Uterus (tissue), 3 donors: ENCODE measurements at regions not wholly inside any gene's neighbourhood (a gene's known extent, or its start where the extent isn't known, plus 50 kb on each side); places are given as distances from the start of the nearest gene placed in this dataset.

Experiments
- DNase-seq, 2 donors: peaks; one replicate each; pipeline ENCODE4 v3.0.0-alpha.2; 2019 to 2020
- H3K27ac ChIP-seq, 2 donors: fragments of 200-600 bp; sonication (generic); 1 replicate in 1 of 2; 2 replicates in 1 of 2; pipeline ENCODE4 v1.5.1; 2016 to 2018
- H3K27me3 ChIP-seq, 2 donors: fragments of 200-600 bp; sonication (generic); one replicate each; pipeline ENCODE4 v1.5.1; 2018 to 2019; ENCODE audit warnings: control low read depth in 1 of 2
- H3K36me3 ChIP-seq, 2 donors: fragments of 200-600 bp; sonication (generic); one replicate each; pipeline ENCODE4 v1.5.1; 2019; ENCODE audit warnings: control low read depth in 1 of 2
- H3K4me1 ChIP-seq, 2 donors: fragments of 200-600 bp; sonication (generic); one replicate each; pipeline ENCODE4 v1.5.1; 2018 to 2019; ENCODE audit warnings: control low read depth in 1 of 2
- H3K4me3 ChIP-seq, 2 donors: fragments of 200-600 bp; sonication (generic); 1 replicate in 1 of 2; 2 replicates in 1 of 2; pipeline ENCODE4 v1.5.1; 2018 to 2019; ENCODE audit warnings: mild to moderate bottlenecking in 1 of 2
- H3K9me3 ChIP-seq, 2 donors: fragments of 200-600 bp; sonication (generic); one replicate each; pipeline ENCODE4 v1.5.1; 2019; ENCODE audit warnings: control low read depth in 1 of 2
- POLR2A ChIP-seq, 2 donors: fragments of 450-650 bp; IDR thresholded peaks; one replicate each; pipeline ENCODE4 v1.6.1; 2016; ENCODE audit warnings: antibody characterized with exemption in 2 of 2, mild to moderate bottlenecking in 1 of 2, moderate library complexity in 1 of 2
- intact Hi-C: fragments of 100-400 bp; cut with DNase I; formaldehyde crosslinking; loops from one replicate; pipeline ENCODE4 v1.15.1; 2023; ENCODE audit warnings: low total_unique reads
- TF ChIP-seq, protein P1 (sequence below), 4 experiments: fragments of 200-600 bp in 2 of 4; fragments of 450-650 bp in 2 of 4; sonication (generic) in 2 of 4; IDR thresholded peaks; one replicate each; pipeline ENCODE4 v1.5.1; 2016 to 2019; ENCODE audit warnings: antibody characterized with exemption in 4 of 4, mild to moderate bottlenecking in 2 of 4, moderate library complexity in 1 of 4
- donor health status: DM: yes; HTN: yes; CAD: no.

DNA sequence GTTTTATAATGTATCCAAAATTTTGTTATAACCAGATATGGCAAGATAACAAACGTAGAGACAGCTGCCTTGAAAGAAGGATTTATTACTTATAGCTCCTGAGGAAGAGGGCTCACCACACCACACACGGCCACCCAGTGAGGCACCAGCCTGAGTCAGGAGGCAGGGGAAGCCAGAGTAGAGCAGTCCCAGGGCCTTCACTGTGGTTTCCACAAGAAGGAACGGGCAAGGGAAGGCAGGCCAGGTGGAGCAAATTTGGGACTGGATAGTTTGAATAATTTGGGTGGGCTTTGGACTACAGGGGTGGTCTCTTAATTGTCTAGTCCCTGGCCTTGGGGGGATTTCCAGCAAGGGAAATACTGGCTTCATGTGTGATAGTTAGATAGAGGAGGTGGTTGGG lies 72.5 kb downstream of the RRAGC start:
- TF ChIP-seq POLR2A (IDR thresholded peaks at IDR 0.05), result no peak
- TF ChIP-seq, protein P1, sequence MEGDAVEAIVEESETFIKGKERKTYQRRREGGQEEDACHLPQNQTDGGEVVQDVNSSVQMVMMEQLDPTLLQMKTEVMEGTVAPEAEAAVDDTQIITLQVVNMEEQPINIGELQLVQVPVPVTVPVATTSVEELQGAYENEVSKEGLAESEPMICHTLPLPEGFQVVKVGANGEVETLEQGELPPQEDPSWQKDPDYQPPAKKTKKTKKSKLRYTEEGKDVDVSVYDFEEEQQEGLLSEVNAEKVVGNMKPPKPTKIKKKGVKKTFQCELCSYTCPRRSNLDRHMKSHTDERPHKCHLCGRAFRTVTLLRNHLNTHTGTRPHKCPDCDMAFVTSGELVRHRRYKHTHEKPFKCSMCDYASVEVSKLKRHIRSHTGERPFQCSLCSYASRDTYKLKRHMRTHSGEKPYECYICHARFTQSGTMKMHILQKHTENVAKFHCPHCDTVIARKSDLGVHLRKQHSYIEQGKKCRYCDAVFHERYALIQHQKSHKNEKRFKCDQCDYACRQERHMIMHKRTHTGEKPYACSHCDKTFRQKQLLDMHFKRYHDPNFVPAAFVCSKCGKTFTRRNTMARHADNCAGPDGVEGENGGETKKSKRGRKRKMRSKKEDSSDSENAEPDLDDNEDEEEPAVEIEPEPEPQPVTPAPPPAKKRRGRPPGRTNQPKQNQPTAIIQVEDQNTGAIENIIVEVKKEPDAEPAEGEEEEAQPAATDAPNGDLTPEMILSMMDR (IDR thresholded peaks at IDR 0.05), result no peak
- Histone ChIP-seq H3K27ac (no peak overlapping the region), H3K4me1 (no peaks in the 10 kb centered on the region), H3K36me3 (no peaks in the 10 kb centered on the region), H3K4me3 (no peak overlapping the region), H3K27me3 (peaks cover 0 to 27% of the 10 kb centered on the region in 2 donors), H3K9me3 (no peaks in the 10 kb centered on the region)
- no peak for DNase-seq
- intact Hi-C loops, result no loop called here

DNA sequence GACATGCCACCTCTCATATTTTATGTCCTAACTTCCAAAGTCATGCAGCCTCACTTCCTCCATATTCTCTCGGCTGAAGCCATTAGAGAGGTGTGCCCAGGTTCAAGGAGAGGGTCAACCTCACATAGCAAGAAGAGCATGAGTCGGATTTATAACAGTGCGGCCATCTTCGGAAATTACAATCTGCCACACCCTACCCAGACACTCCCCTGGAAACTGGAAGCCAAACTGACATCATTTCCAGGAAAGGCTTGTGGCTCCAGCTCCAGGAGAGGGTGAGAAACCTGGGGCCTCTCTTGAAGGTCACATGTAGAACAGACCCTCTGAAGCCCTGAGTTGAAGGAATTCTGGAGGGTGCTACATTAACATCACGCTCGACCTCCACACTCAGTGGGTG lies 73.5 kb downstream of the RRAGC start:
- Histone ChIP-seq H3K9me3 (no peaks in the 10 kb centered on the region), H3K4me1 (no peaks in the 10 kb centered on the region), H3K4me3 (no peak overlapping the region), H3K36me3 (no peaks in the 10 kb centered on the region), H3K27me3 (peaks cover 0 to 27% of the 10 kb centered on the region in 2 donors), H3K27ac (no peak overlapping the region)
- TF ChIP-seq POLR2A (IDR thresholded peaks at IDR 0.05), result no peak
- TF ChIP-seq, protein P1 (IDR thresholded peaks at IDR 0.05), result no peak
- intact Hi-C loops, result no loop called here
- DNase-seq, result no peak

DNA sequence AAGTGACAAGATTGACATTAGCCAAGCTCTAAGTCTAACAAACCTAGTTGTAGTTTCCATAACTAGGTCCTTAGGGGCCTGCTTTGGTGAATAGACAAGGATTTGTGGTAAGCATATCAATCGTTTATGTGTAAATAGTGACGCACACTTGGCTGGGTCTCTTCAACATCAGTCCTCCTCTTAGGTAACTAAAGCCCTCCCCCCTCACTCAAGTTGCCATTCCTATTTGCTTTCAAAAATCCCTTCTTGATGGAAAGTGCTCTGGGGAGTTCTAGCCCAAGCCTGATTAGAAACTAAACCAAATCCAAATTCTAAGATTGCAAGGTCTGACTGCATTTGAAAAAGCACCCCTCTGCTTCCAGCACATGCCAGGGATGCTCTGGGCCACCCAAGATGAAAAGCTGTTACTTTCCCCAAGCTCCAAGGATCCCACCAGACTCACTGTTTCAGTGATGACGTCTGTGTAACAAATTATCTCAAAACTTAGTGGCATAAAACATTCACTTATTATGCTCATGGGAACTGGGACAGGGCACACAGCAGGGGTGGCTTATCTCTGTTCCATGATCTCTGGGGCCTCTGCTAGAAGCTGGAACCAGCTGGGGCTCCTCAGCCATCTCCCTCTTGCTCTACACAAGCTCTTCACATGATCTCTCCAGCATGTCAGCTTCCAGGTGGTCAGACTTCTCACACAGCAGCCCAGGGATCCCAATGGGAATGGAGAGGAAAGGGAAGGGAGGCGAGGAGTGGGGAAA lies 74.1 kb downstream of the RRAGC start:
- intact Hi-C loops, result no loop called here
- no peak for DNase-seq
- no peaks in the 10 kb centered on the region for H3K9me3 ChIP-seq
- H3K4me1 ChIP-seq, result no peaks in the 10 kb centered on the region
- H3K36me3 ChIP-seq, result no peaks in the 10 kb centered on the region
- no peak overlapping the region for H3K4me3 ChIP-seq
- peaks cover 0 to 27% of the 10 kb centered on the region in 2 donors for H3K27me3 ChIP-seq
- no peak for TF ChIP-seq POLR2A (IDR thresholded peaks at IDR 0.05)
- TF ChIP-seq, protein P1 (IDR thresholded peaks at IDR 0.05), result no peak
- H3K27ac ChIP-seq, result no peak overlapping the region

DNA sequence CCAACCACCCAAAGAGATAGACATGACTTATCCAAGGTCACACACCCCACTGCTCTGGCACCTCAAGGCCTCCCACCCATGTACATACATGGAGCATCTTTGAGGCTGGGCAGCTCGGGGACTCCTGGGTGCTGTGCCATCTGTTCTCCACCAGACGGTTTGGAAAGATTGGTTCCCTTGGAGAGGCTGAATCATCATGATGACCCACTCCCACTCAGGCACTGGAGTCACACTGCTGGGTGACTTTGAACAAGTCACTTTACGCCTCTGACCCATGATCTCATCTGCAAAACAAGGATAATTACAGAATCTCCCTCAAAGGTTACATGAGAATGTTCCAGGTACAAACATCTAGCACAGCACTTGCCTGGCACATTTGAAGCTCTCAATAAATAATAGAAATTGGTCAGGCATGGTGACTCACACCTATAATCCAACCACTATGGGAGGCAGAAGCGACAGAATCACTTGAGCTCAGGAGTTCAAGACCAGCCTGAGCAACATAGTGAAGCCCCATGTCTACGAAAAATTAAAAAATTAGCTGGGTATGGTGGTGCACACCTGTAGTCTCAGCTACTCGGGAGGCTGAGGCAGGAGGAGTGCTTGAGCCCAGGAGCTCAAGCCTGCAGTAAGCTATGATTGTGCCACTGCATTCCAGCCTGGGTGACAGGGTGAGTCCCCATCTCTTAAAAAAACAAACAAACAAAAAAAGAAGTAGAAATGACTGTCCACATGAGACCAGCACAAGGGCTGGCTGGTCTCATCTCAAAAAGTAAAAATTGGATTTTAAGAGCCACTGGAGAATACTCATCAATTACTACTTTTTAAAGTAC lies 74.9 kb downstream of the RRAGC start:
- Histone ChIP-seq H3K27ac (no peak overlapping the region), H3K36me3 (no peaks in the 10 kb centered on the region), H3K4me3 (no peak overlapping the region), H3K9me3 (no peaks in the 10 kb centered on the region), H3K4me1 (no peaks in the 10 kb centered on the region), H3K27me3 (peaks cover 0 to 27% of the 10 kb centered on the region in 2 donors)
- intact Hi-C loops, result no loop called here
- DNase-seq, result no peak
- TF ChIP-seq, protein P1 (IDR thresholded peaks at IDR 0.05), result no peak
- no peak for TF ChIP-seq POLR2A (IDR thresholded peaks at IDR 0.05)

DNA sequence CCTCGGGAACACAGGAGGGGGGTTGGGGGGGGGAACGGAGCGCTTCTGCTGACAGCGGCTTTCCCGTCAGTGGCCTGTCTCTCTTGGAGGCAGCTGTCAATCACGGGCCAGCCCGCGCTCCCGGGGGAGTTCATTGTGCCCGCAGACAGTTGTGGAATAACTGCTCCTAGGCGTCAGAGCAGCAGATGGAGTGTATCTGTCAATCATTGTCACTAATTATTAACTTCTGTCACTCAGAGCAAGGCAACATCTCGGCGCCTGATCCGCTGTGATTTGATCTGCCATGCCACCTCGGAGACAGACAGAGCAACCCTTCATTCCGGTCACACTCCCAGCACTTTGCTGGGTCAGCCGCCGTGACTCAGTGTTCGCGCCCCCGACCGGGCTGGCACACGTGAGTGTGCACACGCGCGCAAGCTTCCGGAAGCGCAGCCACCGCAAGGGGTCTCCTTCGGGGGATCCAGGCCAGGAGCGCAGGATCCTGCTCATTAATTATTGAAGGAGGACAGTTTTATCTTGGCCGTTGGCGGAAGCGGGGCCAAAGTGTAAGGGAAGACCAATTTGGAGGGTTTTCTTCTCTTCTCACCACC lies 75.8 kb downstream of the RRAGC start:
- TF ChIP-seq POLR2A (IDR thresholded peaks at IDR 0.05), result no peak
- TF ChIP-seq, protein P1 (IDR thresholded peaks at IDR 0.05), result no peak
- DNase-seq, result no peak
- H3K27me3 ChIP-seq, result peaks cover 0 to 26% of the 10 kb centered on the region in 2 donors
- no peaks in the 10 kb centered on the region for H3K36me3 ChIP-seq
- intact Hi-C loops, result no loop called here
- H3K4me1 ChIP-seq, result no peaks in the 10 kb centered on the region
- H3K27ac ChIP-seq, result no peak overlapping the region
- no peak overlapping the region for H3K4me3 ChIP-seq
- no peaks in the 10 kb centered on the region for H3K9me3 ChIP-seq
